Osteocyte (in vitro differentiated cells): ENCODE measurements at regions not wholly inside any gene's neighbourhood (a gene's known extent, or its start where the extent isn't known, plus 50 kb on each side); places are given as distances from the start of the nearest gene placed in this dataset.

Source experiments
- DNase-seq: peaks from one replicate; pipeline ENCODE4 v3.0.0; 2021; ENCODE audit warnings: mixed read lengths; ENCODE audit not compliant: unreplicated experiment; ENCODE audit errors: extremely low spot score
- H3K27ac Mint-ChIP-seq: one replicate; pipeline ENCODE4 v1.8.0; 2021; ENCODE audit warnings: mild to moderate bottlenecking, mixed read lengths; ENCODE audit not compliant: unreplicated experiment
- H3K27me3 Mint-ChIP-seq: one replicate; pipeline ENCODE4 v1.8.0; 2021; ENCODE audit warnings: mixed read lengths; ENCODE audit not compliant: unreplicated experiment
- H3K36me3 Mint-ChIP-seq: one replicate; pipeline ENCODE4 v1.8.0; 2021; ENCODE audit warnings: mixed read lengths; ENCODE audit not compliant: unreplicated experiment
- H3K4me1 Mint-ChIP-seq: one replicate; pipeline ENCODE4 v1.8.0; 2021; ENCODE audit warnings: mixed read lengths; ENCODE audit not compliant: unreplicated experiment
- H3K4me3 Mint-ChIP-seq: one replicate; pipeline ENCODE4 v1.8.0; 2021; ENCODE audit warnings: mild to moderate bottlenecking, moderate library complexity, mixed read lengths; ENCODE audit not compliant: unreplicated experiment
- H3K9me3 Mint-ChIP-seq: one replicate; pipeline ENCODE4 v1.8.0; 2021; ENCODE audit warnings: mixed read lengths; ENCODE audit not compliant: unreplicated experiment
- CTCF ChIP-seq: fragments of 200-600 bp; sonication (generic); IDR thresholded peaks from 2 replicates; pipeline ENCODE4 v1.5.0; 2021; ENCODE audit warnings: antibody characterized with exemption, mild to moderate bottlenecking, moderate library complexity

- Mint-ChIP-seq H3K9me3 (peaks cover 21% of the 10 kb centered on the region), H3K27ac (no peak overlapping the region), H3K27me3 (no peaks in the 10 kb centered on the region), H3K4me3 (no peak overlapping the region), H3K4me1 (no peaks in the 10 kb centered on the region), H3K36me3 (no peaks in the 10 kb centered on the region)
- DNase-seq, result no peak
- TF ChIP-seq CTCF, result no peak
These were observed 518.9 kb upstream of the INTU start for GRCh38 chr4:127113844-127114362.

DNA sequence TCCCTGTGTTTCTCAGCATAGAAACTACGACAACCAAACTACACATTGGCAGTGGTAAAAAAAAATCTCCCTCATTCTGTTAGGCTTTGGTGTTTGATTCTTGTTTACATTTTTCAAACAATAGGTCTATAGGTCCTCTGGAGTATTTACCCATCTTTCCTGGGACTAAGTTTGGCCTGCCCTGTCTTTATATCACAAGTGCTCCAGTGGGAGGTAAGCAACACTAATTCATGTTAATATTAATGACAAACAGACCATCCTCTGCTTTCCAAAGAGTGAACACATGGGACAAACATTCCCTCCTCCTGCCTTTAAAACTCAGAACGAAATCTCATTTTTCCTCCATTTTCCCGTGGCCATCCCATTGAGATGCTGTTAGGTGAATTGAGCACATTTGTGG is 514.1 kb upstream of the INTU start:
- H3K4me3 Mint-ChIP-seq, result no peak overlapping the region

GRCh38 chr4:127120441-127121090 is 512.2 kb upstream of the INTU start:
- H3K4me3 Mint-ChIP-seq, result no peak overlapping the region
- no peak for DNase-seq
- H3K4me1 Mint-ChIP-seq, result peaks cover 15% of the 10 kb centered on the region
- H3K27ac Mint-ChIP-seq, result no peak overlapping the region
- H3K27me3 Mint-ChIP-seq, result no peaks in the 10 kb centered on the region
- TF ChIP-seq CTCF, result no peak
- peaks cover 8% of the 10 kb centered on the region for H3K9me3 Mint-ChIP-seq
- H3K36me3 Mint-ChIP-seq, result peaks cover 4% of the 10 kb centered on the region

More for the DNA sequence above, 514.1 kb upstream of the INTU start:
- Mint-ChIP-seq H3K27me3 (no peaks in the 10 kb centered on the region), H3K4me1 (peaks cover 10% of the 10 kb centered on the region), H3K27ac (no peak overlapping the region), H3K9me3 (peaks cover 8% of the 10 kb centered on the region), H3K36me3 (peaks cover 4% of the 10 kb centered on the region)
- TF ChIP-seq CTCF, result no peak
- no peak for DNase-seq

- no peak overlapping the region for H3K4me3 Mint-ChIP-seq
- H3K9me3 Mint-ChIP-seq, result peaks cover 4% of the 10 kb centered on the region
- no peaks in the 10 kb centered on the region for H3K27me3 Mint-ChIP-seq
These were observed 507.8 kb upstream of the INTU start for GRCh38 chr4:127124919-127125318.

GRCh38 chr4:127126718-127127117 is 506.0 kb upstream of the INTU start:
- peaks cover 4% of the 10 kb centered on the region for H3K36me3 Mint-ChIP-seq
- DNase-seq, result no peak
- H3K4me3 Mint-ChIP-seq, result no peak overlapping the region
- H3K27ac Mint-ChIP-seq, result no peak overlapping the region
- peaks cover 4% of the 10 kb centered on the region for H3K9me3 Mint-ChIP-seq
- H3K4me1 Mint-ChIP-seq, result peaks cover 9% of the 10 kb centered on the region
- H3K27me3 Mint-ChIP-seq, result no peaks in the 10 kb centered on the region
- no peak for TF ChIP-seq CTCF

More at GRCh38 chr4:127124919-127125318, 507.8 kb upstream of the INTU start:
- no peak for DNase-seq
- peak; percentile 65 for TF ChIP-seq CTCF
- peaks cover 17% of the 10 kb centered on the region for H3K4me1 Mint-ChIP-seq
- H3K27ac Mint-ChIP-seq, result no peak overlapping the region
- peaks cover 4% of the 10 kb centered on the region for H3K36me3 Mint-ChIP-seq
